Epithelial cell of proximal tubule (primary cell): ENCODE measurements at regions not wholly inside any gene's neighbourhood (a gene's known extent, or its start where the extent isn't known, plus 50 kb on each side); places are given as distances from the start of the nearest gene placed in this dataset.

Experiments used
- DNase-seq: peaks from one replicate; pipeline ENCODE4 v3.0.0-alpha.2; 2011; ENCODE audit warnings: low read depth
- H3K4me3 ChIP-seq: 2 replicates; pipeline ENCODE4 v1.5.1; 2011; ENCODE audit warnings: low read depth, mild to moderate bottlenecking, low read length
- CTCF ChIP-seq: conservative IDR thresholded peaks from 2 replicates; pipeline ENCODE4 v1.5.1; 2012; ENCODE audit warnings: low read depth, mild to moderate bottlenecking, low read length

GRCh38 chr2:122251566-122251965 is 496.1 kb downstream of the TSN start:
- H3K4me3 ChIP-seq: no peak overlapping the region
- DNase-seq: no peak
- no peak for TF ChIP-seq CTCF

GRCh38 chr2:122255924-122256323 is 500.5 kb downstream of the TSN start:
- no peak overlapping the region for H3K4me3 ChIP-seq
- no peak for TF ChIP-seq CTCF
- peak; percentile 59 for DNase-seq

GRCh38 chr2:122261911-122262310 is 506.5 kb downstream of the TSN start:
- no peak for DNase-seq
- no peak overlapping the region for H3K4me3 ChIP-seq
- TF ChIP-seq CTCF: no peak

- no peak for DNase-seq
- TF ChIP-seq CTCF: no peak
- H3K4me3 ChIP-seq: no peak overlapping the region
Observed at GRCh38 chr2:122263746-122264145, 508.3 kb downstream of the TSN start.

- no peak for DNase-seq
- H3K4me3 ChIP-seq: no peak overlapping the region
- no peak for TF ChIP-seq CTCF
Observed at GRCh38 chr2:122266636-122267035, 511.2 kb downstream of the TSN start.

- no peak for TF ChIP-seq CTCF
- no peak overlapping the region for H3K4me3 ChIP-seq
- no peak for DNase-seq
Observed at GRCh38 chr2:122267947-122268346, 512.5 kb downstream of the TSN start.

GRCh38 chr2:122273785-122274419 is 518.5 kb downstream of the TSN start:
- TF ChIP-seq CTCF: no peak
- no peak for DNase-seq
- no peak overlapping the region for H3K4me3 ChIP-seq
